ENCODE measurements at regions not wholly inside any gene's neighbourhood (a gene's known extent, or its start where the extent isn't known, plus 50 kb on each side); places are given as distances from the start of the nearest gene placed in this dataset.
A peak's percentile ranks its signal among the peaks of the same experiment; 100 is the strongest.
"Not testable (repeated sequence)": the region's sequence is repeated elsewhere in the genome, so short reads cannot be mapped to it uniquely, and the experiment has no call there.

DNA sequence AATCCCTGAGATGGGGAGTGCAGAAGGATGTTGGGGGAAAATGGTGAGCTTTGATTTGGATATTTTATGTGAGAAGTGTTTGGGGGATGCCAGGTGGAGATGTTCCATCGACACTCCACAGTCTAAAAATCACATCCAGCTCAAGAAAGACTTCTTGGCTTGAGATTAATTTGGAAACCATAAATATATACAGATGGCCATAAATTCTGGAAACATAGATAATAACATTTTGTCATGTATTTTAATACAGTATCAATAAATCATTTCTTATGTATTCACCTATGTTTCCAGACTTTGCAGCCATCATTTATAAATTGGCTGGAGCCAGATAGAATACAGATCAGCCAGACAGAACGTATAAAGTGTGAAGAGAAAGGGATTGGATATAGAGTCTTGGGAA, 245.5 kb upstream of the DDHD1 start:
- no peak for DNase-seq (ENCODE audit: low read depth)

DNA sequence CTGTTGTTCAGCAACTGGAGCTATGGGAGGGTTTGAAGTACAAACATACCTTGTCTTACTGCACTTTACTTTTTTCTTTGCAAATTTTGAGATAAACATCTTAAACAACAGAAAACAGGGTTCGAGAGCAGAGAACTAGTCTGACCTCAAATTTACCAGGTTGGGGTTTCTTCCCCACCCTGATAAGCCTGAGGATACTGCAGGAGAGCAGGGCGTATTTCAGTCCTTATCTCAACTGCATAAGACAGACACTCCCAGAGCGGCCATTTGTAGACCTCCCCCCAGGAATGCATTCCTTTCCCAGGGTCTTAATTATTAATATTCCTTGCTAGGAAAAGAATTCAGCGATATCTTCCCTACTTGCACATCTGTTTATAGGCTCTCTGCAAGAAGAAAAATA, 242.1 kb upstream of the DDHD1 start:
- not testable (repeated sequence) for DNase-seq (ENCODE audit: low read depth)

DNA sequence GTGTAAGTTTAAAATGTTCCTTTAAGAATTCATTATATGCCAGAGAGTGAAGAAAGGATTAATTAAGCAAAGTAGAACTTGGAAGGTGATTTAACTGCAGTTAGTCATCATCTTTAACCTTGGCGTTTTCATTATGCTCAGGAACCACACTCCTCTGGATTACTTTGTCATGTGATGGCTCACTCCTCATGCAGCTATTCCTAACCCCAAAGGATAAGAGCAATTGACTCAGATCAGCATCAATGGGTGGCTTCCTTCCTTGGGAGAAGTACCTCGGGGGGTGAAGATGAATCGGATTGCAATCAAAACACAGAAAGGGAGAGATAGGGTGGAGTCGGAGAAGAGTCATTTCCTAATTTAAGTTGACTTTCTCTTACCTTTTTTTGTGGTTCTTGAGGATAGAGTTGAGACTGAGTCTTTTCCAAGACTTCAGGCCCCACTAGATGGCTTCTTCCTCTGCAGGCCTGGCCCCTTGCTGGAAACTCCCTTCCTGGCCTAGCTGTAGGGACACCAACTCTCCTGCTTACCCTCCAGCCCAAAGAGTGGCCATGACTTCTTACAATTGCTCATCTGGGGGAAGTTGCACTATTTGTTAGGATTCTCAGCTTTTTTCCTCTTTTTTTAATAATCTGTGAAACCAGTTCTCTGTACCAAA, 238.6 kb upstream of the DDHD1 start:
- DNase-seq (ENCODE audit: low read depth), result peak; percentile 85

DNA sequence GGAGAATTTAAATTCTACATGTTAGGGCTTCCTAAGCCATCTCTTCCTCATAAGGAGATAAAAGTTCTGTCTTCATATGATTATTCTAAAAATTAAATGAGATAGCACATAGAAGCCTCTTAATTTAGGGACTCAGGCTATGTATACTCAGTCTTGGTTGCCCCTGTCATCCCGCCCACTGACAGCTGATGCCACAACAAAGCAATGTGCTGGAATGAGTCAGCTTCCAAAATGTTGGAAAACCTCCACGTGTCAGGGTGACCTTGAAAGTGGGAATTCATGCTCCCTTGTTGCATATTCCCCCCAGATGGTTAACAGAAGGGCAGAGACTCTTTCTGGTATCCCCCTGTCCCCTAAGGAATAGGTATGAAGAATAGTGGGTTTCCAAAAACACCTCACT, 238.0 kb upstream of the DDHD1 start:
- DNase-seq (ENCODE audit: low read depth), result peak; percentile 67

DNA sequence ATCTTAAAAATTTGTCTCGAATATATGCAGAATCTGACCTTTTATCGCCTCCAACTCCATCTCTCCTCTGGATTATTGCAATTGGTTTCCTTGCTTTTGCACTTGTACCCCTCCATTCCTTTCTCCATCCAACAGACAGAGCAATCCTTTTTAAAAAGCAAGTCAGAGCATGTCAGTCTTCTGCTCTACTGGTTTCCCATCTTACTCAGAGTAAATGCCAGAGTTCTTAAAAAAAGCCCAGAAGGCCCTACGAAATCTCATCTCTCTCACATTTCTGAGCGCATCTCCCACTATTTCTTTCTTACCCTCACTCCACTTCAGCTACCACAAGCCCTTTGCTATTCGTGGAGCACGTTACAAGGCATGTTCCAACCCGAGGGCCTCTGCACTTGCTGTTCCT, 236.9 kb upstream of the DDHD1 start:
- no peak for DNase-seq (ENCODE audit: low read depth)

DNA sequence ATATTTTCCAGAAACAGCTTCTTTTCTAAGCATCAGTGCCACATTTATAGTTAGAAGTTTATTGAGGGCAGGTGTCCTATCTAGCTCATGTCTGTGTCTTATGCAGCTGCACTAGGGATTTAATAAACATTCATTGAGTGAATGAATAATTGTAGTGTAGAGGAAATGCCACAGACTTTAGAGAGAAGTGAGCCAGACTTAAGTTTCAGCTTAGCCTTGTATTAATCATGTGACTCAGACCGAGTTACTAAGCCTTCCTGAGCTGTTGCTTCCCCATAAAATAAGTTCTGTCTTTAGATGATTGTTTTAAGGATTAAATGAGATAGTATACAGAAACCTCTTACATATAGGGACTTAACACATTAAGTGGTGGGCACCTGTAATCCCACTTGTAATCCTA, 236.1 kb upstream of the DDHD1 start:
- no peak for DNase-seq (ENCODE audit: low read depth)

DNA sequence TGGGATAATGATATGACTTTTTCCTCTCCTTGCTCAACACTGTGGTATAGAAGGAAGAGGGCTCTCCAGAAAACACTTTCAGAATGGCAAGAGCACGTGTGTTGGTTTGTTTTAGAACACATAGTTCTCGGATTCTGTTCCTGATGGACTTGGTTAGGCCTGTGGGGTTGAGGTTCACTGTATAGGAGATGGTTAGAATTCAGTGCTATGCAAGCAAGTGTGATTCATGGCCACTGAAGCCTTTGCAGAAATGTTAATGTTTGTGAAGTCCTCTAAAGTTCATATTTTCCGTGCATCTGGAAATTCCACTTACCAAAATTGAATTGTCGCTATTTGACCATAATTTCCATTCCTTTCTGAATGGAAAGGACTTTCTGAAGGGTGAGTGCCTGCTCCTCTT, 233.2 kb upstream of the DDHD1 start:
- no peak for DNase-seq (ENCODE audit: low read depth)

DNA sequence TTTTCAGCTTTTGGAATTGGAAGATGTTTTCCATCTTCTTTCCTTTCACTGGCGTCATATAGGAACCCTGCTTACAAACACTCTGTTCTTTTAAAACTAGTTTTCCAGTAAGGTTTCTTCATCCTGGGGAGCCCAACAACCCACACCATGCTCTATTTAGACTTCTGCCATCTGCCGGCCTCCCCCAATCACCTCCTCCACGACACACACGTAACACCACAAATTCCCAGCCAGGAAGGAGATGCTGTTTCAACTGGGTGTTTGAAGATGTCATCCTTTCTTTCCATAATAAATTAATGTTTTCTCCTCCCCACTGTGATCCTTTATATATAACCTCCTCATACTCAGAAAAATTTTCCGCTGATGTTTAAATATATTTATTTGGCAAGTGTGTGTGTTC, 231.4 kb upstream of the DDHD1 start:
- no peak for DNase-seq (ENCODE audit: low read depth)

DNA sequence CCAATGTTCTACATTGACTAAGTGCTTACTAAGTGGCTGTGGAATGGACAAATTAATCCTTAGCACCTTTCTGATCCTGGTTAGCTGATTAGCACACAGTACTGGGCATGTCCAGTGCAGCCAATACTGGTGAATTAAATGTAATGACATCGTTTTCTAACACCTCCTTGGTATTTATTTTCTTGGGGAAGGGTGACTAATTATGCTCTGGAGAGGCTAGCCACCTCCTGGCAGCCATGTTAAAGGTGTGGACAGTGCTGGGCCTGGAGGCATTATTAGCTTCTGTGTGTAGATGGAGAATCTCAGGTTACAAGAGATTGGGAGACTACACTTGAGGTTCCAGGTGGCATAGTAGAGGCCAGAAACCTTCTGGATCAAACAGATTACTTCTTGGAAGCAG, 230.9 kb upstream of the DDHD1 start:
- no peak for DNase-seq (ENCODE audit: low read depth)

DNA sequence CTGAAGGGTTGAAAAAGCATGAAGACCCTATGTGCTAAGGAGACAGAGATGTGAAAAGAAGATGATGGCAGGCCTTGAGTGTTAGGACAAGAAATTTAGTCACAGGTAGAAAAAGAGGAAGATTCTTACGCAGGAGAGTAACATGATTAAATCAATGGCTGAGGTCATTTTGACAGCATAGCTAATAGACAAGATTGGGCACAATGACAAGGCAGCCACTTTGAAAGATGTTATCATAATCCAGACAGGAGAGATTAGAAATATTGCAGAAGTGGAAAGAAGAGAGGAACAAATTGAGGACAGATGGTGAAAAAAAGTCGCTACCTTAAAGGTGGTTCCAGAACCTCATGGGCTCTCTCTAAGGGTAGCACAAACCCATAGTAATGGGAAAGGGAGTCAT, 228.8 kb upstream of the DDHD1 start:
- DNase-seq (ENCODE audit: low read depth), result no peak

DNA sequence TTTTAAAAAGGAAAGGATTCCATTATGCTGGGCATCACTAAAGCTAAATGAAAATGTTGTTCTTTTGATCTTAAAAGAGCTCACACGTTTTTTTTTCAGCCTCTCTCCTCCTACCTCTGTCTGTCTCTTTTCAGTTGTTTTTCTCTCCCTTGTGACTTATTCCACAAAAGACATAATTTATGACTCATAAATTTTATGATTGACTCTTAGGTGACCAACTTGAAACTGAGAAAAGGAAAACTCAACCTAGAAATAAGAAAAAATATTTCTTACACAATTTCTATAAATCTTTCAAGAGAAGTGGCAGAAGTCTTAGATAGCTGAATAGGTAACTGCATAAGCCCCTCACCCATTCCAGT, 227.7 kb upstream of the DDHD1 start:
- no peak for DNase-seq (ENCODE audit: low read depth)

DNA sequence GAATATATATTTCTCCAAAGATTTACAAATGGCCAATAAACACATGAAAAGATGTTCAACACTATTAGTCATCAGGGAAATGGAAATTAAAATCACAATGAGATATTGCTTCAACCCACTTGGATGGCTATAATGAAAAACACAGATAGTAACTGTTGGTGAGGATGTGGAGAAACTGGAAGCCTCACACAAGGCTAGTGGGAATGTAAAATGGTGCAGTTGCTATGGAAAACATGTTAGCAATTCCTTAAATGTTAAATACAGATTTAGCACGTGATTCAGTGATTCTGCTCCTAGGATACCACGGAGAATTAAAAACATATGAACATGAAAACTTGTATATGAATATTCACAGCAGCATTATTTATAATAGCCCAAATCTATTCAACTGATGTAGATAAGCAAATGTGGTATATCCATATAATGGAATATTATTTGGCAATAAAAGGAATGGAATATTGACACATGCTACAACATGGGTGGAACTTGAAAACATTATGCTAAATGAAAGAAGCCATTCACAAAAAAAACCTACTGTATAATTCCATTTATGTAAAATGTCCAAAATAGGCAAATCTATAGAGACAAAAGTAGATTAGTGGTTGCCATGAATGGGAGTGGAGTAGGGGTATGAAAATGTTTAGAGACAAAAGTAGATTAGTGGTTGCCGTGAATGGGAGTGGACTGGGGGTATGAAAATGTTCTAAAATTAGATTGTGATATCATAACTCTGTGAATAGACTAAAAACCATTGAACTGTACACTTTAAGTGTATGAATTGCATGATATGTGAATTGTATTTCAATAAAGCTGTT, 227.1 kb upstream of the DDHD1 start:
- DNase-seq (ENCODE audit: low read depth), result no peak

DNA sequence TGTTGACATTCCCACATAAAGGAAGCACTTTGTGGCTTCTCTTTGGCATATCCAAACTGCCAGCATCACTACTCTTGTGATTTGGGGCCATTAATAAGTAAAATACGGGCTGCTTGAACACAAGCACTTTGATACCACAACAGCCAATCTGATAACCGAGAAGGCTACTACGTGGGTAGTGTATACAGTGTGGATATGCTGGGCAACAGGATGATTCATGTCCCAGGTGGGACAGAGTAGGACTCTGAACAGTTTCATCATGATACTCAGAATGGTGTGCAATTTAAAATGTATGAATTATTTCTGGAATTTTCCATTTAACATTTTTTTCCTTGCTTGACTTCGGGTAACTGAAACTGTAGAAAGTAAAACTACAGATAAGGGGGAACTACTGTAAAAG, 225.0 kb upstream of the DDHD1 start:
- DNase-seq (ENCODE audit: low read depth), result no peak

DNA sequence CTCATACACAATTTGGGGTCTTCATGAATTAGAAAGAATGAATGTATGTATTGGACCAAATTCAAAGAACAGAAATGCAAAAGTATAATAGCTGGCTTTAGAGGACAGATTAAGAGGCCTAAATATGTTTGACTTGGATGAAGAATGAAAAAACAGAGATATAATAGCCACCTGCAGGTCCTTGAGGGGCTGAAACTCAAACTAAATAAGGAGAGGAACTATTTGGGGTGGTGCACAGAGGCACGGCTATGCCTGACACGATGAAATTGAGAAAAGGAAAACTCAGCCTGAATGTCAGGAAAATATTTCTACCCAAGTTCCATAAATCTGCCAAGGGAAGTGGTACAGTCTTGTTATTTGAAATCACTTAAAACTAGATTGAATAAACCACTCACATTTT, 222.9 kb upstream of the DDHD1 start:
- DNase-seq (ENCODE audit: low read depth), result no peak

DNA sequence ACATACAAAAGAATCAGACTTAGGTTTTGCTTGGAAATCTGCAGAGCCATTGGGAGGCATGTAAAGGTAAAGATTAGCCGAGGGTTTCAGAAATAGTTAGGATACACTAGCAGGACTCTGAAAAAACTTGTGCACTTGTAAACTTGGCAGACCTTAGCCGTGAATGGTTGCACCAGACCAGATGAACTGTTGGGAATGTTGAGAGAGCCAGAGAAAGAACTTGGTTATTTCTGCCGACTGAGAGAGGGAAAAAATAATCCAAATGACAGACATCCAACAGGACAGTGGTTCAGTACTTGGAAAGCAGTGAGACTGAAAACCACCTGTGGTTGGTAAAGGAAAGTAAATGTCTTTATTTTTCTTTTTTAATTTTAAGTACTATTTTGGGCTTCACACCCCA, 222.5 kb upstream of the DDHD1 start:
- no peak for DNase-seq (ENCODE audit: low read depth)

DNA sequence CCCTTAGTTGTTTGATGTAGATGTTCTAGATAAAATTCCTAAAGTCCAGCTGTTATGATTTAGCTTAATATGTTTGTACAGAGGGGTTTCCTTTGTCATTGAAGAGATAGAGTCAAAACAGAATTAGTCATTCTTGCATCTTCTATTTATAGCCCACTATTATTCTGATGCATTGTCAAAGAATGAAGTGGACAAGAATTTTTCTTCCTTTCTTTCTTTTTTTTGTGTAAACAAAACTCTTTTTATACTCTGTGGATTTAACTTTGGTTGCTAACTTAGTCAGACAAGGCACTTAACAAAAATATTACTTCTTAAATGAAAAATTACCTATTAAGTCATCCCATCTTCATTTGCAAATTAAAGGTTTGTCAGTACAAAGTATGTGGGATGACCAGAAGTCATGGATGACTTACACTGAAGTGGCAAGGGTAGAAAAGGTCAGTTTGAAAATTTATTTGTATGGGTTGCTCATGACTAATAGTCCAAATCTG, 215.6 kb upstream of the DDHD1 start:
- DNase-seq (ENCODE audit: low read depth), result peak; percentile 70

DNA sequence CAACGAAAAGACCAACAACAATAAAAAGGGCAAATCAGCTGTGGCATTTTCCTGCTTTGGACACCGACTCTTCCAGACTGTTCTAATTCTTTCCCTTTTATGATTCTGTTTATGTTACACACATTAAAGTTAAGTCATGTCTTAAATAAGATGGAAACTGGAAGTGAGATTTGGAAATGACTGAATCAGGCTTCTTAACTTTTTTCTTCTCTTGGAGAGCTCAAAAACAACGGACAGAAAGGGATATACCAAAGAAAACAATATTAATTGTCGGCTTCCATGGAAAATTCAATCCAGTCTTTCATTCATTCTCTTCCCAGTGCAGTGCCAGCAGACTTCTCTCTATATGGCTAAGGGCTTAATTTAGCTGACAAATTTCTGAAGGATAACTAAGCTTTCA, 214.9 kb upstream of the DDHD1 start:
- no peak for DNase-seq (ENCODE audit: low read depth)

DNA sequence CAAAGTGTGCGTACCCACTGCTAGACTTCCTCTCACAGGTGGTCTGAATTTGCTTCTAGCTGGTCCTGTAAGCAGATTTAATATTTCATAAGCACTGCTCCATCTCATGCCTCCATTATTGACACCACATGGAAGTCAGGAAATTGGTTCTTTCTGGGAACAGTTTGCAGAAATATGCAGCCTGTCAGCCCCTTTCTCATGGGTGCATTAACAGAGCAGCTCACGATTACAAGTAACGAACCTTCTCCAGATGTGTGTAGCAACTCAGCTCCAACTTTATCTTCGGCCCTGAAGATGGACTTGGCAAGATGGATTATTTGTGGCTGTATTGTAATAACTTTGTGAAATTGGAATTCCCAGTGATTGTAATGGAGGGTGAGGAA, 214.5 kb upstream of the DDHD1 start:
- no peak for DNase-seq (ENCODE audit: low read depth)

DNA sequence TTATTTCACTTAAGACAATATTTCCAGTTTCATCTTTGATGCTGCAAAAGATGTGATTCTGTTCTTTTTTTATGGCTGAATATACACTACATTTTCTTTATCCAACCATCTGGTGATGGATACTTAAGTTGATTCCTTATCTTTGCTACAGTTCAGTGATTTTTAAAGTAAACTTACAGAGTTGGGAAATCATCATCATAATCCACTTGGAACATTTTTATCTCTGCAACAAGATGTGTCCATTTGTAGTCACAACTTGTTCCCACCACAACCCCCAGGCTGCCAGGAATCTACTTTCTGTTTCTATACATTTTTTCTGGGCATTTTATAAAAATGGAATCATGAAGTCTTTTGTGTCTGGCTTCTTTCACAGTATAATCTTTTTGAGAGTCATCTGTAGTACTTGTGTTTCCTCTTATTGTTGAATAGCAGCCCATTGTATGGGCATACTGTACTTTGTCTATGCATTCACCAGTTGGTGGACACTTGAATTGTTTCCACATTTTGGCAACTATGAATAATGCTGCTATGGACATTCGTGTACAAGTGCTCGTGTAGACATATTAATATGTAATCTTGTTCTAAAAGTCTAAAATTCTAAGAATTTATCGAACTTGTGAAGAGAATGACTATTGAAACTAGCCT, 212.5 kb upstream of the DDHD1 start:
- DNase-seq (ENCODE audit: low read depth), result no peak

DNA sequence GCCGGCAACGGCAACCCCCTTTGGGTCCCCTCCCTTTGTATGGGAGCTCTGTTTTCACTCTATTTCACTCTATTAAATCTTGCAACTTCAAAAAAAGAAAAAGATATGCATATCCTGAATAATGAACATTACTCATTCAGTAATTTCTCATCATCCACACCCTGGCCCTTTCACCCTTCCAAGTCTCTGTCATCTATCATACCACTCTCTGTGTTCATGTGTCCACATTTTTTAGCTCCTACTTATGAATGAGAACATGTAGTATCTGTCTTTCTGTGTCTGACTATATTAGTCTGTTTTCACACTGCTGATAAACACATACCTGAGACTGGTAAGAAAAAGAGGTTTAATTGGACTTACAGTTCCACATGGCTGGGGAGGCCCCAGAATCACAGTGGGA, 209.8 kb upstream of the DDHD1 start:
- peak; percentile 34 for DNase-seq (ENCODE audit: low read depth)

DNA sequence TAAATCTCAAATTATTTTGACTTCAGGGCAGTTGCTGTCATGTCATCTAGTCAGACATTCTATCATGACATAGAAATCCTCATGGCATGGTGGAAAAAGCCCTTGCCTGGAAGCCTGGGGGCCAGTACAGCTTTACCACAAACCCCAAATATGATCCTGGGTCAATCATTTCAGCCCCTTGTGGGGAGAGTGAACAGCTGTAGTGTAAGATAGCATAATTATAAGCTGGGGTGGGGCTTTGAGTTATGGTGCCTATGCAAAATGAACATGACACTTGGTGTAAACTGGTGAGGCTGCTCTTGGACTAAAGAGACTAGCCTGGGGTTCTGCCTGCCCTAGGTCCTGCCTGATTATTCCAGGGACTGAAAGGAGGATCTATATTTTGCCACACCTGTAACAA, 207.7 kb upstream of the DDHD1 start:
- DNase-seq (ENCODE audit: low read depth), result no peak

DNA sequence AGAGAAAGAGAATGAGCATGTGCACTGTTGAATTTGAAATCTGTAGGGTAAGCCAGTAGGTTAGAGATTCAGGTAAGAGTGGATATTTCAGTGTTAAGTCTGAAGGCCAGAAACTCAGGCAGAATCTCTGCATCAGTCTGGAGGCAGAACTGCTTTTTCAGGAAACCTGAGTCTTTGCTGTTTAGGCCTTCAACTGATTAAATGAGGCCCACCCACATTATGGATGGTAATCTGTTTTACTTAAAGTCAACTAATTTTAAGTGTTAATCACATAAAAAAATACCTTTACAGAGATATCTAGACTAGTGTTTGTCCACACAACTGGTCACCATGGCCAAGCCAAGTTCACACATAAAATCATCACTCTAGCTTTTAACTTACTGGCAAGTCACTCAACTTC, 205.0 kb upstream of the DDHD1 start:
- DNase-seq (ENCODE audit: low read depth), result no peak

DNA sequence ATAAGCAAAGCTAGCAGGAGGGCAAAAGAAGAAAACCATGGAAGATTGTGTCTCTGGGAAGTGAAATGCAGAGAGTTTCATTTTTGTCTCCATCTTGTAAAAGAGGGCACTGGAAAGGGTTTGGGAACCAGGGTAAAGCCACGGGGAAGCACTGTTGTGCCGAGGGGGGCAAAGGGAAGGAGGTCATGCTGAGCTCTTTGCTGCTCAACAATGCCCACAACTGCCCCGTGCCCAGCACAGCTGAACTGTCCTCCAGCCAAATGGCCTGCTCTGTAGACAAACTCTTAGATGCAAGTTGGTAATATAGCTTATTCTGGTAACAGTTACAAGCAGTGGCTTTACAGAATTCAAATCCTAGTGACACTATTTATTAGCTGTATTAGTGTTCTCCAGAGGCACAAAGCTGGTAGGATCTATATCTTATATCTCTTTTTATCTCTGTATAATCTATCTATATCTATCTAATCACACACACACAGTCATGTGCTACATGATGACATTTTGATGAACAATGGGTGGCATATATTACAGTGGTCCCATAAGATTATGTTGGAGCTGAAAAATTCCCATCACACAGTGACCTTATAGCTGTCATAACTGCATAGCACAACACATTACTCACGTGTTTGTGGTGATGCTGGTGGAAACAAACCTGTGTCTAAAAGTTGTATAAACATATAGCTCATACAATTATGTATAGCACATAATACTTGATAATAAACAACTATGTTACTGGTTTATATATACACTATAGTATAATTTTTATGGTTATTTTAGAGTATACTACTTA, 203.4 kb upstream of the DDHD1 start:
- no peak for DNase-seq (ENCODE audit: low read depth)

Data from stromal cell of bone marrow (primary cell).